ENCODE measurements at regions not wholly inside any gene's neighbourhood (a gene's known extent, or its start where the extent isn't known, plus 50 kb on each side); places are given as distances from the start of the nearest gene placed in this dataset.

- H4K20me1 ChIP-seq (ENCODE audit: insufficient read depth, low read length) = no peaks in the 10 kb centered on the region
- no peak overlapping the region for H2BK120ac ChIP-seq (ENCODE audit: low read depth, low read length)
- in situ Hi-C loops (cut with MboI; ENCODE audit: low sequenced_read_pairs) = no loop called here
- no peak overlapping the region for H2BK20ac ChIP-seq (ENCODE audit: low read depth, low read length)
- no peak overlapping the region for H3K23ac ChIP-seq (ENCODE audit: low read depth, low read length)
- no peaks in the 10 kb centered on the region for H3K4me1 ChIP-seq (ENCODE audit: control insufficient read depth, insufficient read depth, low read length)
- H3K18ac ChIP-seq (ENCODE audit: low read depth, low read length) = no peak overlapping the region
- no peak overlapping the region for H2BK15ac ChIP-seq (ENCODE audit: low read depth, low read length)
- H4K91ac ChIP-seq (ENCODE audit: insufficient read depth, low read depth, low read length) = no peak overlapping the region
- ChIA-PET CTCF (no interaction called here), POLR2A (ENCODE audit: unreplicated experiment) (no interaction called here)
- H4K5ac ChIP-seq (ENCODE audit: low read depth, low read length) = no peak overlapping the region
- peaks cover 1% of the 10 kb centered on the region for H3K9me3 ChIP-seq (ENCODE audit: control insufficient read depth, insufficient read depth, low read length)
- no peak overlapping the region for H3K4me2 ChIP-seq (ENCODE audit: low read depth, low read length)
- ATAC-seq (ENCODE audit: low read depth) (no peak), DNase-seq (no peak)
- no peak overlapping the region for H3K27ac ChIP-seq (ENCODE audit: insufficient read depth, low read length)
- H3K4ac ChIP-seq (ENCODE audit: low read depth, low read length) = no peak overlapping the region
- no peaks in the 10 kb centered on the region for H3K79me1 ChIP-seq (ENCODE audit: low read depth in 1 of 2, low read length in 2 of 2)
- H3K14ac ChIP-seq (replicated peaks; ENCODE audit: low read depth, low read length) = no peak overlapping the region
- H3K4me3 ChIP-seq (ENCODE audit: insufficient read depth, low read depth, low read length) = no peak overlapping the region
- H3K9ac ChIP-seq (ENCODE audit: low read depth, low read length) = no peak overlapping the region
- H4K8ac ChIP-seq (ENCODE audit: low read depth in 2 of 2, low read length in 2 of 2) = no peak overlapping the region
- intact Hi-C loops (cut with micrococcal nuclease) = no loop called here
- no peaks in the 10 kb centered on the region for H3K27me3 ChIP-seq (ENCODE audit: control insufficient read depth, insufficient read depth, low read length)
- H2AFZ ChIP-seq (replicated peaks; ENCODE audit: low read length, poor library complexity) = no peak overlapping the region
- TF ChIP-seq ELK1 (IDR thresholded peaks at IDR 0.05; ENCODE audit: borderline replicate concordance, low read depth, low read length) (no peak), RFX5 (IDR thresholded peaks at IDR 0.05; ENCODE audit: low read depth, low read length) (no peak), POLR2A (IDR thresholded peaks at IDR 0.05; ENCODE audit: low read depth, low read length) (no peak), NFE2L2 (IDR thresholded peaks at IDR 0.05; ENCODE audit: low read depth, low read length) (no peak), BHLHE40 (IDR thresholded peaks at IDR 0.05; ENCODE audit: low read depth, low read length) (no peak), FOS (IDR thresholded peaks at IDR 0.05; ENCODE audit: low read depth, low read length) (no peak), RAD21 (IDR thresholded peaks at IDR 0.05; ENCODE audit: low read length) (no peak), USF2 (IDR thresholded peaks at IDR 0.05; ENCODE audit: low read depth, low read length) (no peak), SMC3 (IDR thresholded peaks at IDR 0.05; ENCODE audit: low read depth, low read length) (no peak), CHD1 (IDR thresholded peaks at IDR 0.05; ENCODE audit: low read depth, low read length) (no peak), CTCF (conservative IDR thresholded peaks at IDR 0.05; ENCODE audit: low read depth, low read length) (no peak), RCOR1 (IDR thresholded peaks at IDR 0.05; ENCODE audit: insufficient replicate concordance, low read length) (no peak), MAFK (IDR thresholded peaks at IDR 0.05; ENCODE audit: low read depth, low read length) (no peak), MAZ (IDR thresholded peaks at IDR 0.05; ENCODE audit: borderline replicate concordance, low read depth, low read length) (no peak), CEBPB (IDR thresholded peaks at IDR 0.05; ENCODE audit: low read depth, low read length) (no peak), MXI1 (IDR thresholded peaks at IDR 0.05; ENCODE audit: borderline replicate concordance, low read depth, low read length) (no peak)
- BruUV-seq (replicated peaks) = no TSS peak
- H3K56ac ChIP-seq (ENCODE audit: extremely low read depth, insufficient read depth, low read length) = no peak overlapping the region
- H2AK5ac ChIP-seq (ENCODE audit: low read depth, low read length) = no peak overlapping the region
- dilution Hi-C loops (cut with HindIII; ENCODE audit: low sequenced_read_pairs, unreplicated experiment) = no loop called here
- H2AK9ac ChIP-seq (replicated peaks; ENCODE audit: low read depth, low read length, poor library complexity) = no peak overlapping the region
- H2BK5ac ChIP-seq (ENCODE audit: low read depth, low read length, poor library complexity, severe bottlenecking) = no peak overlapping the region
- no peaks in the 10 kb centered on the region for H3K9me1 ChIP-seq (ENCODE audit: insufficient read depth, low read length)
- no peaks in the 10 kb centered on the region for H3K36me3 ChIP-seq (ENCODE audit: control insufficient read depth, insufficient read depth, low read length)
These were observed 364.5 kb upstream of the EPHA3 start for GRCh38 chr3:88742674-88743507.

All from IMR-90 (cell line).